ENCODE measurements at regions not wholly inside any gene's neighbourhood (a gene's known extent, or its start where the extent isn't known, plus 50 kb on each side); places are given as distances from the start of the nearest gene placed in this dataset.
A peak's percentile ranks its signal among the peaks of the same experiment; 100 is the strongest.
"Not testable (repeated sequence)": the region's sequence is repeated elsewhere in the genome, so short reads cannot be mapped to it uniquely, and the experiment has no call there.

- DNase-seq, result peak in 2 of 4 experiments; percentile 9 to 12
These were observed 72.0 kb downstream of the VCAM1 start for GRCh38 chr1:100791586-100791985.

- no peak for DNase-seq
These were observed 74.1 kb downstream of the VCAM1 start for GRCh38 chr1:100793659-100794058.

GRCh38 chr1:100794748-100795645 lies 75.5 kb downstream of the VCAM1 start:
- DNase-seq, result no peak

- no peak for DNase-seq
These were observed 76.1 kb downstream of the VCAM1 start for GRCh38 chr1:100795646-100795985.

- no peak for DNase-seq
These were observed 76.5 kb downstream of the VCAM1 start for GRCh38 chr1:100796046-100796445.

GRCh38 chr1:100799548-100799947 lies 80.0 kb downstream of the VCAM1 start:
- no peak for DNase-seq

GRCh38 chr1:100799954-100800612 lies 80.5 kb downstream of the VCAM1 start:
- no peak for DNase-seq

- DNase-seq, result not testable (repeated sequence)
These were observed 81.7 kb downstream of the VCAM1 start for GRCh38 chr1:100801256-100801655.

GRCh38 chr1:100803280-100803679 lies 83.7 kb downstream of the VCAM1 start:
- not testable (repeated sequence) for DNase-seq

- no peak for DNase-seq
These were observed 87.1 kb downstream of the VCAM1 start for GRCh38 chr1:100806601-100807000.

GRCh38 chr1:100810360-100810759 lies 84.3 kb downstream of the EXTL2 start:
- DNase-seq, result no peak

GRCh38 chr1:100811808-100812207 lies 82.8 kb downstream of the EXTL2 start:
- no peak for DNase-seq

GRCh38 chr1:100814938-100815337 lies 79.7 kb downstream of the EXTL2 start:
- DNase-seq, result peak; percentile 5 to 63 (median 47)

GRCh38 chr1:100816049-100816448 lies 78.6 kb downstream of the EXTL2 start:
- DNase-seq, result peak in 1 of 4 experiments; percentile 5

GRCh38 chr1:100820195-100820594 lies 74.4 kb downstream of the EXTL2 start:
- peak in 1 of 4 experiments; percentile 4 for DNase-seq

GRCh38 chr1:100821919-100822318 lies 72.7 kb downstream of the EXTL2 start:
- DNase-seq, result not testable (repeated sequence)
